Type B pancreatic cell (in vitro differentiated cells): ENCODE measurements at regions not wholly inside any gene's neighbourhood (a gene's known extent, or its start where the extent isn't known, plus 50 kb on each side); places are given as distances from the start of the nearest gene placed in this dataset.

Experiments used
- DNase-seq: peaks from one replicate; pipeline ENCODE4 v3.0.0; 2021; ENCODE audit warnings: mixed read lengths; ENCODE audit not compliant: unreplicated experiment; ENCODE audit errors: extremely low spot score
- H3K27ac Mint-ChIP-seq: 2 replicates; pipeline ENCODE4 v1.8.0; 2021; ENCODE audit warnings: mild to moderate bottlenecking, mixed read lengths
- H3K27me3 Mint-ChIP-seq: 2 replicates; pipeline ENCODE4 v1.8.0; 2021; ENCODE audit warnings: mixed read lengths
- H3K36me3 Mint-ChIP-seq: 2 replicates; pipeline ENCODE4 v1.8.0; 2021; ENCODE audit warnings: mixed read lengths
- H3K4me1 Mint-ChIP-seq: one replicate; pipeline ENCODE4 v1.8.0; 2021; ENCODE audit warnings: mixed read lengths; ENCODE audit not compliant: unreplicated experiment
- H3K4me3 Mint-ChIP-seq: 2 replicates; pipeline ENCODE4 v1.8.0; 2021; ENCODE audit warnings: mild to moderate bottlenecking, mixed read lengths
- H3K9me3 Mint-ChIP-seq: 2 replicates; pipeline ENCODE4 v1.8.0; 2021; ENCODE audit warnings: mixed read lengths
- TF ChIP-seq, protein P1 (sequence below): fragments of 200-600 bp; sonication (generic); conservative IDR thresholded peaks from 2 replicates; pipeline ENCODE4 v1.5.0; 2021; ENCODE audit warnings: antibody characterized with exemption, mild to moderate bottlenecking

DNA sequence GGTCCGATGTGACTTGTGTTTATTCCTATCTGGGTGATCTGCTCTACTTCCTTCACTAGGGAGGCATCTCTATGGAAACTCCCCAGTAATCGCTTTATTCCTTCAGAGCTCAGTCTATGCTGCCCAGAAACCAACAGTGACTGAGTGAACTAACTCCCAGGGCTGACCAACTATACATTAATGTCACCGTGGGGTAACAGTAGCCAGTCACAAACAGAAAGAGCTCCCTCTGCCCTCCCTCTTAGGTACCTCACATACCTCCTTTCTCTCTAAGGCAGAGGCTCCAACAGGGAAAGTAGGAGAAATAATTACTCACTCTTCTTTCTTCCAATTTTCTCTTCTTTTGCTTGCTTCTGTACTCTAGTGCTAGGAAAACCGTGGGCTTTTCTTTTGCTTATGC is 855.0 kb downstream of the REEP3 start:
- no peak overlapping the region for H3K4me3 Mint-ChIP-seq
- TF ChIP-seq, protein P1, sequence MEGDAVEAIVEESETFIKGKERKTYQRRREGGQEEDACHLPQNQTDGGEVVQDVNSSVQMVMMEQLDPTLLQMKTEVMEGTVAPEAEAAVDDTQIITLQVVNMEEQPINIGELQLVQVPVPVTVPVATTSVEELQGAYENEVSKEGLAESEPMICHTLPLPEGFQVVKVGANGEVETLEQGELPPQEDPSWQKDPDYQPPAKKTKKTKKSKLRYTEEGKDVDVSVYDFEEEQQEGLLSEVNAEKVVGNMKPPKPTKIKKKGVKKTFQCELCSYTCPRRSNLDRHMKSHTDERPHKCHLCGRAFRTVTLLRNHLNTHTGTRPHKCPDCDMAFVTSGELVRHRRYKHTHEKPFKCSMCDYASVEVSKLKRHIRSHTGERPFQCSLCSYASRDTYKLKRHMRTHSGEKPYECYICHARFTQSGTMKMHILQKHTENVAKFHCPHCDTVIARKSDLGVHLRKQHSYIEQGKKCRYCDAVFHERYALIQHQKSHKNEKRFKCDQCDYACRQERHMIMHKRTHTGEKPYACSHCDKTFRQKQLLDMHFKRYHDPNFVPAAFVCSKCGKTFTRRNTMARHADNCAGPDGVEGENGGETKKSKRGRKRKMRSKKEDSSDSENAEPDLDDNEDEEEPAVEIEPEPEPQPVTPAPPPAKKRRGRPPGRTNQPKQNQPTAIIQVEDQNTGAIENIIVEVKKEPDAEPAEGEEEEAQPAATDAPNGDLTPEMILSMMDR: no peak
- H3K27me3 Mint-ChIP-seq: peaks cover 7% of the 10 kb centered on the region
- H3K9me3 Mint-ChIP-seq: no peaks in the 10 kb centered on the region
- DNase-seq: no peak
- H3K4me1 Mint-ChIP-seq: peaks cover 5% of the 10 kb centered on the region
- no peak overlapping the region for H3K27ac Mint-ChIP-seq
- H3K36me3 Mint-ChIP-seq: no peaks in the 10 kb centered on the region

DNA sequence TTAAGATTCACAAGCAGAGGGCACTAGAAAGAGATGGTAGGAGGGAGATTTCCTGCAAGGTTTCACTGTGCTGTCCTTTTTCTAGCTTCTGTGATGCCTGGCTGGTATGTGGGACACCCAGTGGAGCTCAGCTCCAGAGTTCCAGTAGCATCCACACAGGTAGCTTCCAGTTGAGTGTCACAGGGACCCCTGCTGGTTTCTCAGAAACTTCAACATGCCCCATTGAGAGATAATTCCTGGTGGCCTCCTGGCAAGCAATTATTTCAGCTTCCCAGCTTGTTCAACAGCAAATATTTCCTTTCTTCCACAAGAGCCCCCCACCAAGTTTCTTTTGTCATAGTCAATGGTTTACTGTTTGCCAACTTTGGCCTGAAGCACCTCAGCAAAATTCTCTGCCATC is 858.7 kb downstream of the REEP3 start:
- no peak for DNase-seq
- H3K9me3 Mint-ChIP-seq: no peaks in the 10 kb centered on the region
- TF ChIP-seq, protein P1: no peak
- H3K27ac Mint-ChIP-seq: no peak overlapping the region
- H3K27me3 Mint-ChIP-seq: peaks cover 3% of the 10 kb centered on the region
- H3K4me3 Mint-ChIP-seq: no peak overlapping the region
- peaks cover 5% of the 10 kb centered on the region for H3K4me1 Mint-ChIP-seq
- H3K36me3 Mint-ChIP-seq: no peaks in the 10 kb centered on the region

DNA sequence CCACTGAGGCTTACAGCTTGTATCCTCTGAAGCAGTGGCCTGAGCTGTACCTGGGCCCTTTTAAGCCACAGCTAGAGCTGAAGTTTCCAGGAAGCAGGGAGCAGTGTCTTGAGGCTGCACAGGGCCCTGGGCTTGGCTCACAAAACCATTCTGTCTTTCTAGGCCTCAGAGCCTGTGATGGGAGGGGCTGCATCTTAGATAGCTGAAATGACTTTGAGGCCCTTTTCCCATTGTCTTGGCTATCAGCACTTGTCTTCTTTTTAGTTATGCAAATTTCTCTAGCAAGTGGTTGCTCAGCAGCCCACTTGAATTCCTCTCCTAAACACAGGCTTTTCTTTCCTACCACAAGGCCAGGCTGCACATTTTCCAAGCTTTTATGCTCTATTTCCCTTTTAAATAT is 864.2 kb downstream of the REEP3 start:
- no peaks in the 10 kb centered on the region for H3K4me1 Mint-ChIP-seq
- H3K4me3 Mint-ChIP-seq: no peak overlapping the region
- no peak overlapping the region for H3K27ac Mint-ChIP-seq
- no peak for DNase-seq
- TF ChIP-seq, protein P1: no peak
- H3K9me3 Mint-ChIP-seq: peaks cover 4% of the 10 kb centered on the region
- no peaks in the 10 kb centered on the region for H3K36me3 Mint-ChIP-seq
- H3K27me3 Mint-ChIP-seq: no peaks in the 10 kb centered on the region

DNA sequence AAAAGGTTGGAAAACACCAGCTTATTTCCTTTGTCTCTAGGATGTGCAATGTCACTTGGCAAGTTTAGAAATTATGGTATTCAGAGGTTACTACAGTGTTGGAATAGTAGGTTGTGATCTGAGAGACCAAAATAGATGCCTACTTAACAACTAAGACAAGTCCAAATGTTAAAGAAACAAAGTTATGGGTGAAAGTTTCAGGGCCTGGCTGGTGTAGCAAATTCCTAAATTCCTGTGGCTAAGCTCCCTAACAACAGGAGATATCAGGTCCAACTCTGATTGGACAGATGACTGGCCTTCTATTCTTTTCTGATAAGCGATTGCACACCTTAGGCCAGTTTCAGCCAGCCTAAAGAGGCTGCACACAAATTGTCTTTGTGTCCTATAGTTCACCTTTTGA is 873.5 kb downstream of the REEP3 start:
- Mint-ChIP-seq H3K27me3 (no peaks in the 10 kb centered on the region), H3K9me3 (no peaks in the 10 kb centered on the region), H3K36me3 (no peaks in the 10 kb centered on the region), H3K4me3 (no peak overlapping the region), H3K27ac (no peak overlapping the region), H3K4me1 (no peaks in the 10 kb centered on the region)
- DNase-seq: no peak
- TF ChIP-seq, protein P1: no peak

DNA sequence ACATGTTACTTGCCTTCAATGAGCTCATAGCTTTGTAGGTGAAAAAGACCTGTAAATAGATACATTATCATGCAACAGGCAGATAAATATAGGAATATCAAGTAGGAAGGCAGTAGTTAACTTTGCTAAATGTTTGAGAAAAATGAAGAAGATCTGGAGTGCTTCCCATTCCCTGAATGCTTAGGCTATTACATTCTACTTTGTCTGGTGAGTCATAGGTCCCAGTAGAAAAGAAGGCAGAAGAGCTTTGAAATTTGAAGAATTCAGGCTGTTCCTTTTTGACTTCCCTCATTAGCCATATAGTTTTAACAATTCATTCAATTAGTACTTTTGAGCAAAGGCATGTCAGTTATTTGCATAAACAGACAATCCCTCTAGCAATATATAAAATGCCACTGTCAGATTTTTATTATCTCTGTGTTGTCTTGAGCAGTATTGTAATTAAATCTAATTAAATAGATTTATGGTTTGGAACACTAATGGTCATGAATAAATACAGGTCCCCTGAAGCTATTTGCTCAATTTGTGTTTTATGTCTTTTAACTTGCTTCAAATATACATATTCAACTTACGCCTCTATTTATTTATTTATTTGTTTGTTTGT is 875.0 kb downstream of the REEP3 start:
- no peaks in the 10 kb centered on the region for H3K4me1 Mint-ChIP-seq
- no peaks in the 10 kb centered on the region for H3K9me3 Mint-ChIP-seq
- no peak for DNase-seq
- no peak overlapping the region for H3K4me3 Mint-ChIP-seq
- H3K27ac Mint-ChIP-seq: no peak overlapping the region
- no peaks in the 10 kb centered on the region for H3K36me3 Mint-ChIP-seq
- no peaks in the 10 kb centered on the region for H3K27me3 Mint-ChIP-seq
- TF ChIP-seq, protein P1: no peak

DNA sequence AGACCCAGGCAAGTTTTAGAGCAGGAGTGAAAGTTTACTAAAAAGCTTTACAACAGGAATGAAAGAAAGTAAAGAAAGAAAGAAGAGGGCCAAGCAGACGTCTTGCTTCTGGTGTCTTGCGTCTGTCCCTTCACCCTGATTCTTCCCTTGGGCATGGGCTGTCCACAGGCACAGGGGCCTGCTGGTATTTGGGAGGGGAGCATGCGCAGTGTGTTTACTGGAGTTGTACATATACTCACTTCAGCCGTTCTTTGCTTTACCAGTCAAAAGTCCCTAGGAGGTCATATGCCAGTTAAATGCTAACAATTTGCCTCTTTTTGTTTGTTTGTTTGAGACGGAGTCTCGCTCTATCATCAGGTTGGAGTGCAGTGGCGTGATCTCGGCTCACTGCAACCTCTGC is 875.9 kb downstream of the REEP3 start:
- Mint-ChIP-seq H3K4me3 (no peak overlapping the region), H3K27me3 (no peaks in the 10 kb centered on the region), H3K4me1 (no peaks in the 10 kb centered on the region), H3K36me3 (no peaks in the 10 kb centered on the region), H3K27ac (no peak overlapping the region), H3K9me3 (no peaks in the 10 kb centered on the region)
- TF ChIP-seq, protein P1: no peak
- no peak for DNase-seq
